NCI-H526 (cell line): ENCODE measurements at regions not wholly inside any gene's neighbourhood (a gene's known extent, or its start where the extent isn't known, plus 50 kb on each side); places are given as distances from the start of the nearest gene placed in this dataset.
"Not testable (repeated sequence)": the region's sequence is repeated elsewhere in the genome, so short reads cannot be mapped to it uniquely, and the experiment has no call there.

ENCODE experiments used
- DNase-seq, 2 experiments: peaks; one replicate each; lab custom pipeline; 2025; lab: John Stamatoyannopoulos, UW

- DNase-seq, result not testable (repeated sequence)
Measured at GRCh38 chr2:155539028-155539427, 793.5 kb downstream of the NR4A2 start.

GRCh38 chr2:155528034-155528433, 804.5 kb downstream of the NR4A2 start:
- no peak for DNase-seq

- DNase-seq, result no peak
Measured at GRCh38 chr2:155525199-155525598, 807.3 kb downstream of the NR4A2 start.

DNA sequence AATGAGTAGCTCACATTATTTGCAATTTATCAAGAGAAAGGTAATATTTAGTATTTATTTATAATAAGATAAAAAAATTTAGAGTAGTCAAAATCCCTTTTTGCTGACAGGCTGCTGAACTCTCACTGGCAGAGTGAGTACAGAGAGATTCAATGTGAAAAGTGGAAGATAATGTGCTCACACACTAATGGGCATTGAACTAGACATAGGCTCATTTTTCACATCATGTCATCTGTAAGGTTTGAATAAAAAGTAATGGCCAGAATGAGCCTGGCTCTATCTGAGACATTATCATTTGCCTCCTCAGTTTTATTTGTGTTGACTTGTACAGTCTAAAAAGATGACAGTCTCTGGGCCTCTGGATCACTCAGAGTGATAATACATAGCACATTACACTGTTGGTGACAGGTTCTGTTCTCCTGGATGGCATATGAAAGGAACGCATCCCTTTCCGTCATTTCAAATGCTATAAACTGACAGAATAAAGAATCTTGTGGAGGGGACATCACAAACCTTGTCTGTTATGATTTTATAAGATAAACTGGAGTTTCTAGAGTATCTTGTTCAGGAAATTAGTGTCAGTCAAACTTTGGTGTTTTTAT, 812.9 kb downstream of the NR4A2 start:
- no peak for DNase-seq

DNA sequence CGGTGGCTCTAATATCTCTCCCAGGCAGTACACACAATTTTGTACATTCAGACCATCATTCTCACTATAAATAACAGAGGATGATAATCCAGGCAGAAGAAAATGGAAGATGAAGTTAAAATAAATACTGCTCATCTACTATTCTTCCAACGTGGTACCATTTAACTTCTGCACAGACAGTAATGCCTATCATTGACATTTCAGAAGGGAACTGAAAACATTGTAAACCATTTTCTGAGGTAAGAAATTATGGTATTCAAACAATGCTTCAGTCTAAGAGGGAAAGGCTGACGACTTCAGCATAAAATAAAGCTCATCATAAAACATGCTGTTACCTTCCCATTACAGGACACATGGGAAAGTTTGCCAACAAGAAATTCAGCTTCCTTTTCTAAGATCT, 814.4 kb downstream of the NR4A2 start:
- no peak for DNase-seq

- DNase-seq, result no peak
Measured at GRCh38 chr2:155517362-155517761, 815.2 kb downstream of the NR4A2 start.

GRCh38 chr2:155513248-155513647, 814.8 kb downstream of the KCNJ3 start:
- no peak for DNase-seq

- DNase-seq, result no peak
Measured at GRCh38 chr2:155502766-155503165, 804.3 kb downstream of the KCNJ3 start.

DNA sequence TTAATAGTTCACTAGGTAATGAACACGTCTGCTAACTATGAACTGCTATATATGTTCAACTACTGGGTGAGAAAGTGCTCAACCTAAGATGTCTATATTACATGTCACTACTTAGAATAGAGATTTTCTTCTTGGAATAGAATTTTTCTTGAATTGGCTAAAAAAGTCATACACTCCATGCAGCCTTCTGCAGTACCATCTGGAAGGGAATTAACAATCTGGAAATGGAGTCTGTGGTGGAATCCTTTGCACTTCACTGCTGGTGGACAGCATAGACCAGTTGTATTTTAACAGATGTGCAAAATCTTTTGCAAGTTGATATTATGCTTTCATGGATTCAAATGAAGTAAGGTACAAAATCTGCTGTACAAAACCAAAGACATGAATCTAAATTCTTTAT, 799.6 kb downstream of the KCNJ3 start:
- no peak for DNase-seq

DNA sequence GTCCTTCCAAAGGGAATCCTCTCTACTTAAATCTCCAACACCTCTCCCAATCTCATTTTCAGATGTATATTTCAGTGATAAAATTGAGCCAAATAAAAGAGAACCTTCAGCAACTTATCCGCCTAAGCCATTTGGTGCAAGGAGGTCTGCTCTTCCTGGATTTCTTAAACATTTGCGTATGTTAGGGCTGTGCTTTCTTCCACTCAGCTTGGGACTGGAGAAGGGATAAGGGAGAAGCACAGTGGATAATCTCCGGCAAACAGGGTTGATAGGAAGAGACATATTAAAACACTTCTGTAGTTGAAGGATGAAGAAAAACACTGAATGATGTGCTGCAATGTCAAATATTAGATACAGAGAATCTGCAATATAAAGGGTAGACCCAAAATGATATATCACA, 796.2 kb downstream of the KCNJ3 start:
- DNase-seq, result no peak

- peak; percentile 76 to 78 for DNase-seq
Measured at GRCh38 chr2:155485141-155485842, 786.8 kb downstream of the KCNJ3 start.

- DNase-seq, result no peak
Measured at GRCh38 chr2:155481141-155481540, 782.6 kb downstream of the KCNJ3 start.

GRCh38 chr2:155472018-155472417, 773.5 kb downstream of the KCNJ3 start:
- DNase-seq, result not testable (repeated sequence)

GRCh38 chr2:155456222-155456621, 757.7 kb downstream of the KCNJ3 start:
- no peak for DNase-seq

GRCh38 chr2:155442755-155443372, 744.4 kb downstream of the KCNJ3 start:
- DNase-seq, result peak; percentile 14 to 21

DNA sequence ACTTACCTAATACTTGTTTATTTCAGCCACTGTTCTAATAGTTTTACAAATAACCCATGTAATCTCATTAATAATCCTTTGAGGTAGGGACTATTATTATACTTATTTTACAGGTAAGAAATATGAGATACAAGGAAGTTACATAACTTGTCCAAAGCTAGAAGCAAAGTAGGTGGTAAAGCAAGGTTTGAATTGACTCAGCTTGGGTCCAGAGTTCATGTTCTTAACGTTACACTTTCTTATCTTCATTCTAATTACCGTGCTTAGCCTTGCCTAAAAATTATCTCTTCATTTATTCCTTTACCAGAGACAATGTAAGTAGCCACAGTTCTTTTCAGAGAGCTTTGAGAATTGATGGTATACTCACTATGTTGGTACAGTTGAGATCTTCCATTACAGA, 743.6 kb downstream of the KCNJ3 start:
- no peak for DNase-seq

GRCh38 chr2:155431004-155431507, 732.6 kb downstream of the KCNJ3 start:
- no peak for DNase-seq

DNA sequence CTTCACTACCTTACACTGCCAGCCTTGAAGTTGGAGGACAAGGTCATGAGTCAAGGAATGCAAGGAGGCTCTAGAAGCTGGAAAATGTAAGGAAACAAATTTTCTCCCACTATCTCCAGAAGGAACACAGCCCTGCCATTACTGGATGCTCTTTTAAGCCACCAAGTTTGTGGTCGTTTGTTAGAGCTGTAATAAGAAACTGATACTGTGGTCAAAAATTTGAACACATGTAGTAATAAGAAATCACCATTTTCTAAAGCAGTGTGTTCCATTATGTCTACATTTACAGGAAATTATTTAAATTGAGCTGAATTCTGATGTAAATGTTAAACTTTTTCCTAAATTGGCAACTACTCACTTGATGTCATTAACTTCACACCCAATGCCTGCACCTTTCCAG, 729.0 kb downstream of the KCNJ3 start:
- no peak for DNase-seq

DNA sequence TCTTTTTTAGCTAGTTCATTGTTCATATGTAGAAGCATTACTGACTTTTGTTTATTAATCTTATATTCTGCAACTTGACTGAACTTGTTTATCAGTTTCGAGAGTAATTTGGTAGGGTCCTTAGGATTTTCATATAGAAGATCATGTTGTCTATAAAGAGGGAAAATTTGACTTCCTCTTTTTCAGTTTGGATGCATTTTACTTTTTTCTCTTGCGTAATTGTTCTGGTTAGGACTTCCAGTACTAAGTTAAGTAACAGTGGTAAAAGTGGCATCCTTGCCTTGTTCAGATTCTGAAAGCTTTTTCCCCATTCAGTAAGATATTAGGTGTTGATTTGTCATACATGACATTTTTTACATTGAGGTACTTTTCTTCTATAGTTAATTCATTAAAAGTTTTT, 726.0 kb downstream of the KCNJ3 start:
- no peak for DNase-seq

DNA sequence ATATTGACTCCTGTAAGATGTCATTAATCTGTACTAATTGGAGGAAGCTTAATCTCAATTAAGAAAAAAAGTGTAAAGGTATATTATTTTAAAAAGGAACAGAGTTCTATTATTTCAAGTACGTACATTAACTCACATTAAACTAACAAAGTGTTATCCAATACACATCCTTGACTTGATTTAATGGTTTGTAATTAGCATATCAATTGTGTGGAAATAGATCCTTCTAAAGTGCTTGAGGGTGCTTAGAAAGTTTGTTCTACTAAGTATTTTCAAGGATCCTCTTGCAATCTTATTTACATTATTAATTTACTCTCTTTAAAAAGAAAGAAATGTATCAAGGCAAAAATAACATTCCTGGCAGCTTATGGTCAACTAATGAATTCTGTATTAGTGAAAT, 720.3 kb downstream of the KCNJ3 start:
- DNase-seq, result no peak

GRCh38 chr2:155412598-155412997, 714.1 kb downstream of the KCNJ3 start:
- peak in 1 of 2 experiments; percentile 18 for DNase-seq

- no peak for DNase-seq
Measured at GRCh38 chr2:155404433-155405002, 706.0 kb downstream of the KCNJ3 start.

DNA sequence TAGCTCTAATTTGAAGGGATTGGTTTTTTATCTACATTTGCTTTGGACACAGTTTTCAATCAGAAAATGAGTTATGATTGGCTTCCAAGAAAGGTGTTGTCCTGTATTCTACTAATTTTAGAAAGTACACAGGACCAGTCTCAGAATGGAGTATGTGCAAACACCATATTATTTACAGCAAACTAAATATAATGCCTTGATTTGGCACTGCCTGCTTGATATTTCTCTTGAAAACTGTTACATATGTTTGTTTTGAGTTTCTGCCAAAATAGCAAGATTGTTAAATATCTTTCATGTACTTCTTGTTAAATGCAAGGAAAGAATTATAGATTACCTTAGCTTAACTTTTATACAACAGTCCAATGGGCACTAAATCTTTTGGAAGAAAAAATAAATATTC, 694.9 kb downstream of the KCNJ3 start:
- DNase-seq, result no peak
